ENCODE measurements at regions not wholly inside any gene's neighbourhood (a gene's known extent, or its start where the extent isn't known, plus 50 kb on each side); places are given as distances from the start of the nearest gene placed in this dataset.

GRCh38 chr18:78586586-78586985 is 393.0 kb upstream of the SALL3 start:
- Histone ChIP-seq H3K9me3 (ENCODE audit: control insufficient read depth in 1 of 2, low read length in 2 of 2) (peaks cover 0 to 2% of the 10 kb centered on the region in 2 donors), H3K4me1 (ENCODE audit: control insufficient read depth in 1 of 2, insufficient read depth in 2 of 2, low read length in 2 of 2) (no peaks in the 10 kb centered on the region), H3K36me3 (ENCODE audit: control insufficient read depth in 1 of 2, insufficient read depth in 2 of 2, low read length in 2 of 2) (no peaks in the 10 kb centered on the region)

GRCh38 chr18:78587096-78587495 is 392.5 kb upstream of the SALL3 start:
- Histone ChIP-seq H3K27me3 (ENCODE audit: control insufficient read depth in 1 of 2, insufficient read depth in 2 of 2, low read length in 2 of 2) (no peaks in the 10 kb centered on the region), H3K36me3 (ENCODE audit: control insufficient read depth in 1 of 2, insufficient read depth in 2 of 2, low read length in 2 of 2) (no peaks in the 10 kb centered on the region), H3K4me1 (ENCODE audit: control insufficient read depth in 1 of 2, insufficient read depth in 2 of 2, low read length in 2 of 2) (no peaks in the 10 kb centered on the region), H3K9ac (ENCODE audit: low read depth in 1 of 2, low read length in 2 of 2) (no peak overlapping the region), H3K4me3 (ENCODE audit: low read depth in 1 of 2, low read length in 2 of 2) (no peak overlapping the region), H3K9me3 (ENCODE audit: control insufficient read depth in 1 of 2, low read length in 2 of 2) (peaks cover 0 to 2% of the 10 kb centered on the region in 2 donors), H3K27ac (ENCODE audit: low read depth, low read length) (no peak overlapping the region)

More at GRCh38 chr18:78586586-78586985, 393.0 kb upstream of the SALL3 start:
- Histone ChIP-seq H3K27ac (ENCODE audit: low read depth, low read length) (no peak overlapping the region), H3K9ac (ENCODE audit: low read depth in 1 of 2, low read length in 2 of 2) (no peak overlapping the region), H3K27me3 (ENCODE audit: control insufficient read depth in 1 of 2, insufficient read depth in 2 of 2, low read length in 2 of 2) (no peaks in the 10 kb centered on the region), H3K4me3 (ENCODE audit: low read depth in 1 of 2, low read length in 2 of 2) (no peak overlapping the region)

- no peak overlapping the region for H3K9ac ChIP-seq (ENCODE audit: low read depth in 1 of 2, low read length in 2 of 2)
- H3K27me3 ChIP-seq (ENCODE audit: control insufficient read depth in 1 of 2, insufficient read depth in 2 of 2, low read length in 2 of 2): no peaks in the 10 kb centered on the region
- H3K36me3 ChIP-seq (ENCODE audit: control insufficient read depth in 1 of 2, insufficient read depth in 2 of 2, low read length in 2 of 2): no peaks in the 10 kb centered on the region
- no peak overlapping the region for H3K27ac ChIP-seq (ENCODE audit: low read depth, low read length)
- peaks cover 0 to 2% of the 10 kb centered on the region in 2 donors for H3K9me3 ChIP-seq (ENCODE audit: control insufficient read depth in 1 of 2, low read length in 2 of 2)
- no peaks in the 10 kb centered on the region for H3K4me1 ChIP-seq (ENCODE audit: control insufficient read depth in 1 of 2, insufficient read depth in 2 of 2, low read length in 2 of 2)
- no peak overlapping the region for H3K4me3 ChIP-seq (ENCODE audit: low read depth in 1 of 2, low read length in 2 of 2)
Measured at GRCh38 chr18:78587626-78588600, 391.7 kb upstream of the SALL3 start.

- Histone ChIP-seq H3K27ac (ENCODE audit: low read depth, low read length) (no peak overlapping the region), H3K4me1 (ENCODE audit: control insufficient read depth in 1 of 2, insufficient read depth in 2 of 2, low read length in 2 of 2) (no peaks in the 10 kb centered on the region), H3K9me3 (ENCODE audit: control insufficient read depth in 1 of 2, low read length in 2 of 2) (peaks cover 0 to 8% of the 10 kb centered on the region in 2 donors), H3K9ac (ENCODE audit: low read depth in 1 of 2, low read length in 2 of 2) (no peak overlapping the region), H3K4me3 (ENCODE audit: low read depth in 1 of 2, low read length in 2 of 2) (no peak overlapping the region), H3K36me3 (ENCODE audit: control insufficient read depth in 1 of 2, insufficient read depth in 2 of 2, low read length in 2 of 2) (no peaks in the 10 kb centered on the region), H3K27me3 (ENCODE audit: control insufficient read depth in 1 of 2, insufficient read depth in 2 of 2, low read length in 2 of 2) (no peaks in the 10 kb centered on the region)
Measured at GRCh38 chr18:78589916-78590437, 389.6 kb upstream of the SALL3 start.

- Histone ChIP-seq H3K4me1 (ENCODE audit: control insufficient read depth in 1 of 2, insufficient read depth in 2 of 2, low read length in 2 of 2) (no peaks in the 10 kb centered on the region), H3K4me3 (ENCODE audit: low read depth in 1 of 2, low read length in 2 of 2) (no peak overlapping the region)
Measured at GRCh38 chr18:78595453-78595852, 384.2 kb upstream of the SALL3 start.

GRCh38 chr18:78595924-78596573 is 383.6 kb upstream of the SALL3 start:
- Histone ChIP-seq H3K36me3 (ENCODE audit: control insufficient read depth in 1 of 2, insufficient read depth in 2 of 2, low read length in 2 of 2) (no peaks in the 10 kb centered on the region), H3K27me3 (ENCODE audit: control insufficient read depth in 1 of 2, insufficient read depth in 2 of 2, low read length in 2 of 2) (no peaks in the 10 kb centered on the region), H3K27ac (ENCODE audit: low read depth, low read length) (no peak overlapping the region), H3K4me1 (ENCODE audit: control insufficient read depth in 1 of 2, insufficient read depth in 2 of 2, low read length in 2 of 2) (no peaks in the 10 kb centered on the region), H3K9me3 (ENCODE audit: control insufficient read depth in 1 of 2, low read length in 2 of 2) (peaks cover 0 to 5% of the 10 kb centered on the region in 2 donors), H3K9ac (ENCODE audit: low read depth in 1 of 2, low read length in 2 of 2) (no peak overlapping the region), H3K4me3 (ENCODE audit: low read depth in 1 of 2, low read length in 2 of 2) (no peak overlapping the region)

More at GRCh38 chr18:78595453-78595852, 384.2 kb upstream of the SALL3 start:
- no peak overlapping the region for H3K27ac ChIP-seq (ENCODE audit: low read depth, low read length)
- H3K36me3 ChIP-seq (ENCODE audit: control insufficient read depth in 1 of 2, insufficient read depth in 2 of 2, low read length in 2 of 2): no peaks in the 10 kb centered on the region
- no peaks in the 10 kb centered on the region for H3K27me3 ChIP-seq (ENCODE audit: control insufficient read depth in 1 of 2, insufficient read depth in 2 of 2, low read length in 2 of 2)
- H3K9me3 ChIP-seq (ENCODE audit: control insufficient read depth in 1 of 2, low read length in 2 of 2): peaks cover 0 to 5% of the 10 kb centered on the region in 2 donors
- no peak overlapping the region for H3K9ac ChIP-seq (ENCODE audit: low read depth in 1 of 2, low read length in 2 of 2)

- Histone ChIP-seq H3K9me3 (ENCODE audit: control insufficient read depth in 1 of 2, low read length in 2 of 2) (peaks cover 0 to 5% of the 10 kb centered on the region in 2 donors), H3K4me3 (ENCODE audit: low read depth in 1 of 2, low read length in 2 of 2) (no peak overlapping the region), H3K36me3 (ENCODE audit: control insufficient read depth in 1 of 2, insufficient read depth in 2 of 2, low read length in 2 of 2) (no peaks in the 10 kb centered on the region), H3K9ac (ENCODE audit: low read depth in 1 of 2, low read length in 2 of 2) (no peak overlapping the region), H3K27ac (ENCODE audit: low read depth, low read length) (no peak overlapping the region), H3K27me3 (ENCODE audit: control insufficient read depth in 1 of 2, insufficient read depth in 2 of 2, low read length in 2 of 2) (no peaks in the 10 kb centered on the region), H3K4me1 (ENCODE audit: control insufficient read depth in 1 of 2, insufficient read depth in 2 of 2, low read length in 2 of 2) (no peaks in the 10 kb centered on the region)
Measured at GRCh38 chr18:78596794-78597345, 382.7 kb upstream of the SALL3 start.

GRCh38 chr18:78601349-78601748 is 378.3 kb upstream of the SALL3 start:
- Histone ChIP-seq H3K36me3 (ENCODE audit: control insufficient read depth in 1 of 2, insufficient read depth in 2 of 2, low read length in 2 of 2) (no peaks in the 10 kb centered on the region), H3K9me3 (ENCODE audit: control insufficient read depth in 1 of 2, low read length in 2 of 2) (peaks cover 0 to 9% of the 10 kb centered on the region in 2 donors), H3K9ac (ENCODE audit: low read depth in 1 of 2, low read length in 2 of 2) (no peak overlapping the region), H3K27me3 (ENCODE audit: control insufficient read depth in 1 of 2, insufficient read depth in 2 of 2, low read length in 2 of 2) (no peaks in the 10 kb centered on the region), H3K27ac (ENCODE audit: low read depth, low read length) (no peak overlapping the region), H3K4me3 (ENCODE audit: low read depth in 1 of 2, low read length in 2 of 2) (no peak overlapping the region), H3K4me1 (ENCODE audit: control insufficient read depth in 1 of 2, insufficient read depth in 2 of 2, low read length in 2 of 2) (no peaks in the 10 kb centered on the region)

- Histone ChIP-seq H3K4me1 (ENCODE audit: control insufficient read depth in 1 of 2, insufficient read depth in 2 of 2, low read length in 2 of 2) (no peaks in the 10 kb centered on the region), H3K27ac (ENCODE audit: low read depth, low read length) (no peak overlapping the region), H3K9me3 (ENCODE audit: control insufficient read depth in 1 of 2, low read length in 2 of 2) (peaks cover 0 to 9% of the 10 kb centered on the region in 2 donors), H3K9ac (ENCODE audit: low read depth in 1 of 2, low read length in 2 of 2) (no peak overlapping the region), H3K4me3 (ENCODE audit: low read depth in 1 of 2, low read length in 2 of 2) (no peak overlapping the region), H3K27me3 (ENCODE audit: control insufficient read depth in 1 of 2, insufficient read depth in 2 of 2, low read length in 2 of 2) (no peaks in the 10 kb centered on the region), H3K36me3 (ENCODE audit: control insufficient read depth in 1 of 2, insufficient read depth in 2 of 2, low read length in 2 of 2) (no peaks in the 10 kb centered on the region)
Measured at GRCh38 chr18:78601923-78602322, 377.7 kb upstream of the SALL3 start.

- H3K36me3 ChIP-seq (ENCODE audit: control insufficient read depth in 1 of 2, insufficient read depth in 2 of 2, low read length in 2 of 2): no peaks in the 10 kb centered on the region
- no peaks in the 10 kb centered on the region for H3K27me3 ChIP-seq (ENCODE audit: control insufficient read depth in 1 of 2, insufficient read depth in 2 of 2, low read length in 2 of 2)
- H3K4me1 ChIP-seq (ENCODE audit: control insufficient read depth in 1 of 2, insufficient read depth in 2 of 2, low read length in 2 of 2): no peaks in the 10 kb centered on the region
Measured at GRCh38 chr18:78602430-78602829, 377.2 kb upstream of the SALL3 start.

More at GRCh38 chr18:78602430-78602829, 377.2 kb upstream of the SALL3 start:
- Histone ChIP-seq H3K4me3 (ENCODE audit: low read depth in 1 of 2, low read length in 2 of 2) (no peak overlapping the region), H3K27ac (ENCODE audit: low read depth, low read length) (no peak overlapping the region), H3K9ac (ENCODE audit: low read depth in 1 of 2, low read length in 2 of 2) (no peak overlapping the region), H3K9me3 (ENCODE audit: control insufficient read depth in 1 of 2, low read length in 2 of 2) (peaks cover 0 to 11% of the 10 kb centered on the region in 2 donors)

Measured in duodenal mucosa (tissue), 2 donors.